GM12878 (cell line): ENCODE measurements at regions not wholly inside any gene's neighbourhood (a gene's known extent, or its start where the extent isn't known, plus 50 kb on each side); places are given as distances from the start of the nearest gene placed in this dataset.

Experiments used
- BCLAF1 ChIP-seq: fragments of 450-650 bp; IDR thresholded peaks from 2 replicates; pipeline ENCODE4 v1.6.1; 2017; ENCODE audit warnings: antibody characterized with exemption, mild to moderate bottlenecking, moderate library complexity
- E4F1 ChIP-seq: fragments of 450-650 bp; IDR thresholded peaks from 2 replicates; pipeline ENCODE4 v1.6.1; 2018; ENCODE audit warnings: borderline replicate concordance, mild to moderate bottlenecking; ENCODE audit not compliant: partially characterized antibody
- ELK1 ChIP-seq: IDR thresholded peaks from 2 replicates; pipeline ENCODE4 v1.6.1; 2012; ENCODE audit warnings: low read depth, low read length, improper control_type of control experiment
- GATAD2B ChIP-seq: fragments of 450-650 bp; conservative IDR thresholded peaks from 2 replicates; pipeline ENCODE4 v1.6.1; 2017; ENCODE audit warnings: low read depth, mild to moderate bottlenecking, moderate library complexity
- IKZF2 ChIP-seq, 2 experiments: fragments of 450-650 bp; IDR thresholded peaks; 2 replicates each; pipeline ENCODE4 v1.6.1; 2017; ENCODE audit warnings: mild to moderate bottlenecking in 2 of 2, moderate library complexity in 2 of 2
- JUND ChIP-seq: IDR thresholded peaks from 2 replicates; pipeline ENCODE4 v1.6.1; 2012; ENCODE audit warnings: low read depth, mild to moderate bottlenecking, low read length, improper control_type of control experiment, moderate library complexity
- NR2C2 ChIP-seq: IDR thresholded peaks from 2 replicates; pipeline ENCODE4 v1.6.1; 2011; ENCODE audit warnings: borderline replicate concordance, low read depth; ENCODE audit not compliant: control insufficient read depth, insufficient read length
- PRDM15 ChIP-seq: fragments of 450-650 bp; formaldehyde crosslinking; IDR thresholded peaks from 2 replicates; pipeline ENCODE4 v1.4.0; 2020; ENCODE audit warnings: mild to moderate bottlenecking, moderate library complexity
- RELB ChIP-seq: fragments of 450-650 bp; IDR thresholded peaks from 2 replicates; pipeline ENCODE4 v1.6.1; 2017; ENCODE audit warnings: low read depth, mild to moderate bottlenecking, moderate library complexity
- RFX5 ChIP-seq: IDR thresholded peaks from 2 replicates; pipeline ENCODE4 v1.6.1; 2011; ENCODE audit warnings: low read depth, low read length, improper control_type of control experiment
- SKIL ChIP-seq: fragments of 450-650 bp; IDR thresholded peaks from 2 replicates; pipeline ENCODE4 v1.6.1; 2017; ENCODE audit warnings: mild to moderate bottlenecking, low read depth, inconsistent platforms; ENCODE audit not compliant: poor library complexity, severe bottlenecking
- SMAD1 ChIP-seq: fragments of 450-650 bp; IDR thresholded peaks from 2 replicates; pipeline ENCODE4 v1.6.1; 2018; ENCODE audit warnings: mild to moderate bottlenecking, low read depth; ENCODE audit not compliant: partially characterized antibody
- SREBF1 ChIP-seq: IDR thresholded peaks from 2 replicates; pipeline ENCODE4 v1.6.1; 2012; ENCODE audit warnings: mild to moderate bottlenecking, low read length
- TBL1XR1 ChIP-seq: IDR thresholded peaks from 2 replicates; pipeline ENCODE4 v1.6.1; 2012; ENCODE audit warnings: low read depth, low read length, improper control_type of control experiment
- ZNF217 ChIP-seq: fragments of 450-650 bp; IDR thresholded peaks from 2 replicates; pipeline ENCODE4 v1.6.1; 2017; ENCODE audit warnings: antibody characterized with exemption, mild to moderate bottlenecking

GRCh38 chr11:45086526-45086925 is 59.9 kb upstream of the PRDM11 start (continued):
- no peak for TF ChIP-seq PRDM15 (CRISPR knock-in tag)
- TF ChIP-seq SMAD1, result no peak
- TF ChIP-seq ZNF217, result no peak
- TF ChIP-seq ELK1, result no peak
- TF ChIP-seq JUND, result no peak
- no peak for TF ChIP-seq SREBF1
- TF ChIP-seq NR2C2, result no peak
- no peak for TF ChIP-seq GATAD2B
- TF ChIP-seq TBL1XR1, result no peak
- no peak for TF ChIP-seq RFX5
- no peak for TF ChIP-seq RELB
- TF ChIP-seq BCLAF1, result no peak
- TF ChIP-seq E4F1, result no peak
- TF ChIP-seq IKZF2 (IDR thresholded peaks at IDR 0.05), result no peak
- no peak for TF ChIP-seq SKIL
